Activated CD4-positive, alpha-beta T cell treated with anti-CD3 and anti-CD28 coated beads, Interleukin-2, amount 50 U/mL, for 24 hours (primary cell): ENCODE measurements at regions not wholly inside any gene's neighbourhood (a gene's known extent, or its start where the extent isn't known, plus 50 kb on each side); places are given as distances from the start of the nearest gene placed in this dataset.
"Not testable (repeated sequence)": the region's sequence is repeated elsewhere in the genome, so short reads cannot be mapped to it uniquely, and the experiment has no call there.

Source experiments
- DNase-seq, 2 donors: peaks; one replicate each; pipeline ENCODE4 v3.0.0-alpha.2; 2020; ENCODE audit warnings: low read depth in 1 of 2, low spot score in 1 of 2

DNA sequence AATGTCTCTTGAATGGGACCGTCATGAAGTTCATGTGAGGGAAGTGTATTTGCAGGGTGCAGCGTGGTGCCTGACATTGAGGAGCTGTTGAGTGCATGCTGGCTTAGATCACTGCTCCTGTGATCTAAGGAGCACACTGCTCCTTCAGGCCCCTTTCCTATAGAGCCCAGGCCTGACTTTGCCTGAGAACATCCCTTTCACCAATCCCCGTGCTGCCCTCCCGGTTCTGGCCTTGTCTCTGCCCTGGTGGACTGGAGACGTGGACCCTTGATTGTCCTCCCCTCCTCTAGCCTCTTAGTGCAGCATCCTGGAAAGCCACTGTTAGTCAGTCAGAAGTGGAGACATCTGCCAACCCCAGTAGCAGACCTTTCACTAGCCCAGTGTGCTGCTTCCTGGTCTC is 323.6 kb upstream of the HS6ST1 start:
- no peak for DNase-seq

DNA sequence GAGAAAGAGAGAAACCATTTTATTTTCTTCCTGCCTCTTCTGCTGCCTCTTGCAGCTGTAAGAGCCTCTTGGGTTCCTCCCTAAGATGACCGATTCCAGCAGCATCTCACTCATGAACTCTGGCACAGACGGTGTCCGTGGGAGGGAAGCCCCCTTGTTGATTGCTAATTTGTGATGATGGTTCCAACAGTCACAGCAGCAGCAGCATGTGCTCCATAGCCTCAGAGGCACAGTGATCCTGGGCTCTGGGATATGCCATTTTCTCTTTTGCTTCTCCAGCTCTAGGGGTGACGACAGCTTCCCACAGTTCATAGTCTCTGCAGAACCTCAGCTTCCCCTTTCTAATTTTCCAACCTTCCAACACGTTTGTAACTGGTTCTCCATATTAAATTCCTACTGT is 324.2 kb upstream of the HS6ST1 start:
- no peak for DNase-seq

DNA sequence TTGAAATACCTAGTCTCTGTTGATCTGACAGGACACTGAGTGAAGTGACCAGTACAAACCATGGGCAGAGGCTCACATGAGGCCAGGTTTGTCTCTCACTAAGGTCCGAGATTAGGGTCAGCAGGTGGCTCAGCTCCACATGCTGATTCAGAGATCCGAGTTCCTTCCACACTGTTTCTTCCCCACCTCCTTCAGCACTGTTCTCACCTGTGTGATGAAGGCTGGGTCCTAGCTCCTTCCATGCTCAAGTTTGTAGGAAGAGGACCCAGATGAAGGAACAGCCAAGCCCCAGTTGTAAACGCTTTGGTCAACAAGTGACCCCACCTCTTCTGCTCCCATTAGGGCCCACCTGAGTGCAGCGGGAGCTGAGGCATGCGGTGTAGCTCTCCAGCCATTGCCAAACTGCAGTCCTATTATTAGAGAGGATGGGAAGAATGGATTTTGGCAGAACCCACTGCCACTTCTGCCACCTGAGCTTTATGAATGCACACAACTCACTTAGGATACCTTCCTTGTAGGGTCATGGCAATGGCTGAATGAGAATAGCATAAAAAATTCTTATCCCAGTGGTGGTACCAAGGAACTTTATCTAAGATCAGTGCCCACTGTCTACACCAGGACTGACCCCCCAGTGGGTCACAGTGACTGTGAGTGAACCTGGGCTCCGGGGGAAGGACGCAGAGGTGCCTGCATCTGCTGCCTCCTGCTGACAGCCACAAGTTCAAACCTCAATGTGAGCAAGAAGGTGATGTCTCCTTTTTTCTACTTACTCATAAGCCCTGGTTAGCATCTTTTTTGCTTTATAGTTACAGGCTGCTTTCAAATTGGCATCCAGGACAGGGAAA is 324.8 kb upstream of the HS6ST1 start:
- no peak for DNase-seq

DNA sequence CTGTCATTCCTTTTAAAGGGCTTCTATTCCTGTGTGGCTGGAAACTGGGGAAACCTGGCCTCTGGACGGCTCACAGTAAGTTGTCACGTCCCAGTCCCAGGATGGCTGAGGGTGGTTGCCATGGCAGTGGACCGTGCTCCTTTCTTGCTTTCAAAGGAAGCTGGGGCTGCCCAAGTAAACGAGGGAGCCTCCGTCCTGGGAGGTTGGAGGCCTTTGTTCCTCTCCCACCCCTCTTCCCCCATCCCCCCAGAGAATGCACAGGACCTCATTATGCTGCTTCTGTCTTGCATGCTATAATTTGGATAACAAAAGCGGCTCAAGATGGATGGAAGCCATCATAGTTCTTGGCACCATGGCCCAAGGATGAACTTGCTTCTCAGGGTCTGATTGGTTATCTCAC is 325.5 kb upstream of the HS6ST1 start:
- DNase-seq = no peak

DNA sequence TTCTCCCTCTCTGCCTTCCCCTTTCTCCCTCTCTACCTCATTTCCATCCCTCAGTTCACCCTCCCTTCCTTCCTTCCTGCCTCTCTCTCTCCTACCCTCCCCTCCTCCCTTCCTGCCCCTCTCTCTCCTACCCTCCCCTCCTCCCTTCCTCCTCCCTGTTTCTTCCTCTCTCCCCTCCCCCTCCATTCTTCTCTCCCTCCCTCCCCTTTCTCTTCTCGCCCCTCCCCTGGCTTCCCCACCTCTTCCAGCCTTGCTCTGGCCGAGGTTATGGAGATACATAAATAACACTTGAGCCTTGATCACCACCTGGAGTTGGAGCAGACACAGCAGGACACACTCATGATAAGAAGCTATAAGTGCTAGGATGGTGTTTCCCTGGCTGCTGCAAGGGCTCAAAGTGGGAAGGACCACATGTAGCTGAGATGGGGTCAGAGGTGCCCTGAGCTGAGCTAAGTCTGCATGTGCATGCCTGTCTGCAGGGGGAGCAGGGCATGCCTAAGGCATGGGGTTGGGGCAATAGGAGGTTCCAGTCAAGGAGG is 326.1 kb upstream of the HS6ST1 start:
- DNase-seq = no peak

DNA sequence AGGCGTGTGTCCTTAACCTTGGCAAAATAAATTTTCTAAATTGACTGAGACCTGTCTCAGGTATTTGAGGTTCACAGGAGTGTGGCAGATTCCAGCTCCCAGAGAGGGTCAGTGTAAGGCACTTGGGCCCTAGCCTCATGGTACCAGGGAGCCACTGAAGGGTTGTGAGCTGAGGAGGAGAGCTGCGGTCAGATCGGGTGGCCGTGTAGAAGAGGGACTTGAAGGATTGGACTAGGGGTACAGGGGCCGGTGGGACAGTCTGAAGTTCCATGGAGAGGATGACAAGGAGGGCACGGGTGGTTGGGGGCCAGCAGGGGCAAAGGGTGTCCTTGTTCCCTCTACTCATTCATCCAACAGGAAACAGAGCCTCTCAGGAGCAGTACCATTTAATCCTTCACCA is 327.0 kb upstream of the HS6ST1 start:
- DNase-seq = no peak

DNA sequence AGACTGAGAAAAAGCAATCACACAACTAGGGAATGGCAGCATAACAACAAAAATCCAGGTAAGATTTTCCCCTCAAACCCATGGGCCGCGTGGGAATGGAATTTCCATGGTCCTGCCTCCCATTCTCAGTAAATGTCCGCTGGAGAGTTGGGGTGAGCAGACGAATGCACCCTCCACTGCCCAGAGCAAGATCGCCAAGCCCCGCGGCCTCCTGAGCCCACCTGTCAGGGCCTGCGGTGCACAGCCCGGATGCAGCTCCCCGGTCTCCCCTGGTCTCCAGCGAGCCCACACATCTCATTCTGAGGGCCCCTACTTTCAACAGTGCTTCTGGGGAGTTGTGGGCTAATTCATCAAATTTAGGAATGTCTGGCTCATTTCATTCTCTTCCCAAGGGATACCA is 327.4 kb upstream of the HS6ST1 start:
- no peak for DNase-seq

DNA sequence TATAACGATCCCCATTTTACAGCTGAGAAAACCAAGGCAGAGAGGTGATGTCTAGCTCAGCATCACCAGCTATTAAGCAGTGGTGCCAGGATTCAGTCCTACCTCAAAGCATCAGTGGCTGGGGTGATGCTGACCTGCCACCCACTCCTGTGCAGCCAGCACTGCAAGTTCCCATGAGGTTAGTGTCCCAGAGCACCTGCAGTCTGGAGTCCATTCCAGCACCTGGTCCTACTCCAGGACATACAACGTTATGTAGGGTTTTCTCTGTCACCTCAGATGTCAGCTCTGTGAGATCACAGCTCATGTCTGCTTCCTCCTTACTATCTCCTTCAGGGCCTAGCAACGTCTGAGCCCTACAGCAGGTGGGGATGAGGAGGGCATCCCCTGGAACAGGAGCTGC is 328.0 kb upstream of the HS6ST1 start:
- no peak for DNase-seq

DNA sequence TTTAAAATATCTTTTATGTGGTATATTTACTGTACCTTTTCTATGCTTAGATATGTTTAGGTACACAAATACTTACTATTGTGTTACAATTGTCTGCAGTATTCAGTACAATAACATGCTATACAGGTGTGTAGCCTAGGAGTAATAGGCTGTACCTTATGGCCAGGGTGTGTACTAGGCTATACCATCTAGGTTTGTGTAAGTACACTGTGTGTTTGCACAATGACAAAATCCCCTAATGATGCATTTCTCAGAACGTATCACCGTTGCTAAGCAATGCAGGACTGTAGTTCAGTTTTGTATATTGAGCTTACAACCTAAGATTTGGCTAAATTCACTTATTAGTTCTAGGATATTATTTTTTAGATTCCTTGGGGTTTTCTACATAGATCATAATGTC is 332.3 kb upstream of the HS6ST1 start:
- DNase-seq = no peak

DNA sequence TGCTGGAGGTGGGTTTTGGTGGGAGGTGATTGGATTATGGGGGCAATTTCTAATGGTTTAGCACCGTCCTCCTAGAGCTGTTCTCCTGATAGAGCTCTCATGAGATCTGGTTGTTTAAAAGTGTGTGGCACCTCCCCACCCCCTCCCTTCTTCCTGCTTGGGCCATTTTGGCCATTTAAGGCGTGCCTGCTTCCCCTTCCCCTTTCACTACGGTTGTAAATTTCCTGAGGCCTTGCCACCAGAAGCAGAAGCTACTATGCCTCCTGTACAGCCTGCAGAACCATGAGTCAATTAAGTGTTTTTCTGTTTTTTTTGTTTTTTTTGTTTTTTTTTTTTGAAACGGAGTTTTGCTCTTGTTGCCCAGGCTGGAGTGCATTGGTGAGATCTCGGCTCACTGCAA is 335.7 kb upstream of the HS6ST1 start:
- no peak for DNase-seq

DNA sequence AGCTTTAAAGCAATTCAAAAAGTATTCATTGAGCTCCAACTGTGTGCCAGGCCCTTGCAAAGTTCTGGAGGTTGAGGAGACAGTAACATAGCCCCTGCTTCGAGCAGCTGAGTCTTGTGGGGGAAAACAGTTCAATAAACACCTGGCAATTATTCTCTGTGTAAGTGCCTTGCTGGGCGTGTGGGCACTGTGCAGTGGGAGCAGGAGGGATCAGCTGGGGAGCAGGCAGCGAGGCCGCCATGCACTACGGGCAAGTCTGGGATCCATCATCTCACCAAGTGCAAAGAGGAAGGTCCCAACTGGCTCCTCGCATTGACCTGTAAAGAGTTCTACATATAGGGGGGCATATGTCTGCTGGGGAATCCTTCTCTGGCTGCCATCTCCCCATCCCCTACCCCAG is 342.2 kb upstream of the HS6ST1 start:
- no peak for DNase-seq

DNA sequence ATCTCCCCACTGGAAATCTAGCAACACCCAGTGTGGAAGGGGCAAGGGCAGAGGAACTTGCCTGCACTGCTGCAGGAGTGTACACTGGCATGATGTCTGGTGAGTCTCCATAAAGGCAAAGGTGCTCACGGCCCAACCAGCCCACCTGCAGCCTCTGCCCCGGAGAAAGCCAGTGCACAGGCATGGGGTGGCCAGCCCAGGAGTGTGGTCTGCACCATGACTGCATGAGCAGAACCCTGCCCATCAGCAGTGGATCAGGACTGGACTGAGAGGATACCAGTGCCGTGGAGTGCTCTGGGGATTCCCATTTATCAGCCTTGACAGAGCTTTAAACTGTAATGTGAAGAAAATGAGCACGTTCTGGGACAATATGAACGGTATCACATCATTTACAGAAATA is 342.6 kb upstream of the HS6ST1 start:
- DNase-seq = no peak

DNA sequence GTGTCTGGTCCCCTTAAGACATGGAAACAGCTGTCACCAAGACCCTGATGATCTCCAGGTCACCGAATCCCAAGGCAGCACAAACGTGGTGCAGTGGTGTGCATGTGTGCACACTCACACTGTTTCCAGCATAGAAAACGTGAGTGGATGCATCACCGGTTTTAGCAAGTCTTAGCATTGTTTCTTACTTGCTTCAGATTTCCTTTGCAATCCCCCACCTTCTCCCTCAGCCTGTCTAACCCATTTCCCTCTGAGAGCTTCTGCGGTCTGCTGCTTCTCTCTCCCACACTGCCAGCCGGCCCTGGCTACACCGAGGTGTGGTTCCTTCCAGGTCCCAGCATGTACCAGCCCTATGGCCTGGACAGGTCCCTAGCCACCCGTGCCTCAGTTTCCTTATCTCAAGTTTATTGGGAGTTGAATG is 343.4 kb upstream of the HS6ST1 start:
- DNase-seq = no peak

DNA sequence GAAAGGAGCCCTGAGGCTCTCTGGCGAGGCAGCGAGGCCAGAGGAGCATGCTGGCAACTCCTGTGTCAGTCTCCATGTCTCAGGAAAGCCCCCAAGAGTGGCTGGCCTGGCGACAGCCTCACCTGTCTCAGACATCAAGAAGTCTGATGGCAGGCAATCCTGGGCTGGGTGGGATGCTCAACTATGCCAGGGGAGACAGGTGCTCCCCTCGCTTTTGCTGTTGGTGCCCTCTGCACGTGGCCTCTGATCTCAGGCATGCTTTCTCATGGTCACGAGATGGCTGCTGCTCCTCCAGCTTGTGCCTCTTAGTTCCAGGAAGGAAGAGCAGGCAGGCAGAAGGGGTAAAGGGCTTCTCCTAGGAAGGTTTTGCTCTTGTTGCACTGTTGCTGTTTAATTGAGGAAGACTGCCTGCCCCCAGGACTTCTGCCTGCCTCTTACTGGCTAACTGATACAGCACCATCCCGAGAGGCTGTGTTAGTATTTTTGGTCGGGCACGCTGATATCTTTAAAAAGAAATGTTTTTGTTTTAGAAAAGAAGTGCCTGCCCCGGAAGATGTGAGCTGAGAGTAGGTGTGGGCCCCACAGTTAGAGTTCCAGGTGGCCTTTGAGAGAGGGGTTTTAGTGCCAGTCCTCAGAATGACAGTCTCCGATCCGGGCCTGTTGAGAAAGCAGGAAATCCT is 344.8 kb upstream of the HS6ST1 start:
- no peak for DNase-seq

DNA sequence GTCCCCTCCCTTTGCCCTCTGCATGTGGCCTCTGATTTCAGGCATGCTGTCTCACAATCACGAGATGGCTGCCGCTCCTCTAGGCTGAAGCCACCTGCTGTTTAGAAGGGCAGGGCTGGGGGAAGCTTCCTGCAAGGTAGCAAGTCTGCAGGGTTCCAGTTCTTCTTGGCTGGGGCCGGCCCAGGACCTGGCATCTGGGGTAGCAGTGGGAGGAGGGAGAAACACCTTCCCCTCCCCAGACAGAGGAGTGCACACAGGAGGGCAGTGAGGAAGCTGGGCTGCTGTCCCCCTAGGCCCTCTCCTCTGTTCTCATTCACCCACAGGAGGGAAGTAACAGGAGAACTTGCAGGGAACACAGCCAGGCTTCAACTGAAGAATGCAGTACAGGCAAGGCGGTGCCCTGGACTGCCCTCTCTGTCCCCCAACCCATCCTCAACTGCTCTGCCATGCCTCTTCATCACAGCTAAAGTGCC is 345.9 kb upstream of the HS6ST1 start:
- DNase-seq = no peak

DNA sequence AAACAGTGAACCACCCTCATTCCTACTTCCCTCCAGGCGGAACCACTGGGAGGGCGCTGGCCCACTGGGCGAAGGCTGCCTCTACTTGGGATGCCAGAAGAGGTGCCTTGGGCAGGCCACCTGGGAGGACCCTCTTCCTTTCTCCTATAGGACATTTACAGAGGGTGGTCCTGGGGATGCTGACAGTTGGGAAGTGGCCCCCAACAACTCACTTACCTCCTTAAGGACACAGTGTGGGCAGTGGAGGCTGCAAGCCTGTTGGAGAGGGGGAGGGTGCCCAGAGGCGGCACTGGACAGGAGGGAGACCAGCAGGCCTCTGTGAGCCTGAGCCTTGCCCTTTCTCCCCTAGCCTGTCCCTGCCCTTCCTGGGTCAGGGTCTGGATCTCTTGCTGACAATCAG is 346.4 kb upstream of the HS6ST1 start:
- DNase-seq = no peak

DNA sequence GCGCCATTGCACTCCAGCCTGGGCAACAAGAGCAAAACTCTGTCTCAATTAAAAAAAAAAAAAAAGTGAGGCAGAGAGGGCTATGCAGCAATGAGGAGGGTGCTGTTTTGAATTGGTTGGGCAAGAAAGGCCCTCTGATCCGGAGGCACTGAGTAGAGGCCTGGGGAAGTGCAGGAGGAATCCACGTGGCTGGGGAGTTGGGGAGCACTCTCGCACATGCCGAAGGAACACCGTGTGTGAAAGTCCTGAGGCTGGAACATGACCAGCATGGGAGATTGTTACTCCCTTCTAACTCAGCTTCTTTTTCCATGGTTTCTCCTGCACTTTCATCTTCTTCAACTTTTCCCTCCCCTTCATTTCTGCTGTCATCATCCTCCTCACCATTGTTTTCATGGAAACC is 347.9 kb upstream of the HS6ST1 start:
- DNase-seq = no peak

DNA sequence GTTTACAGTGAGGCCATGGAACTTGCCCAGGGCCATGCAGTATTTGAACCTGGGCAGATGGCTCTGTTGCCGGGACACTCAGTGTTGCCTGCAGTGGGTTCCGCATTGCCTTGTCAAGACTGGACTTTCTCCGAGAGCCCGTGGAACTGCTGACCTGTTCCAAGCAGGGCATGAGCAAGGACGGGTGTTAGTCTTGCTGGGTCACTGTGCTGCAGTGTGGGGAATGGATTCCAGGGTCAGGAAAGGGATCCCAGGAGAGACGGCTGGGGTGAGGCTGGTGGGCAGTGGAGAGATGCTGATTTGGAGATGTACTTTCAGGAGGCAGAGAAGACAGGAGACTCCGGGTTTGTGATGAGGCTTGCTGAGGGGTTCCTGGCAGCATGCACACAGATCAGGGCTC is 348.7 kb upstream of the HS6ST1 start:
- DNase-seq = no peak

DNA sequence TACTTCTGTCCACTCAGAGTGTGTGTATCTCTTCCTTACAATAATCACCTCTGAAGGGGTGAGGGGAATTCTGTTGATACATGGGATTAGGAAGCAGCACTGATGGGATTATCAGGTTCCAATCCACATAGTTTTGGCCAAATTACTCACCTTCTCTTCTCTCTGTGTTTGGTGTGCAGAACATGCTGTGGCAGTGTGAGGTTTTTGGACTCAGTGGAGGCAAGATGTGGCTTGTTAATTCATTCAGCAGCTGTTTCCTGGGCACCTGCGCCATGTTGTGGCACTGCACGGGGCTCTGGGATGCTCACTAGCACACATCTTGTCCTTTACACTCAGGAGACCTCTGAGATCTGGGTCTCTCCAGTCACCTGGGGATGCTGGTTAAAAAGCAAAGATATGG is 350.3 kb upstream of the HS6ST1 start:
- DNase-seq = no peak

DNA sequence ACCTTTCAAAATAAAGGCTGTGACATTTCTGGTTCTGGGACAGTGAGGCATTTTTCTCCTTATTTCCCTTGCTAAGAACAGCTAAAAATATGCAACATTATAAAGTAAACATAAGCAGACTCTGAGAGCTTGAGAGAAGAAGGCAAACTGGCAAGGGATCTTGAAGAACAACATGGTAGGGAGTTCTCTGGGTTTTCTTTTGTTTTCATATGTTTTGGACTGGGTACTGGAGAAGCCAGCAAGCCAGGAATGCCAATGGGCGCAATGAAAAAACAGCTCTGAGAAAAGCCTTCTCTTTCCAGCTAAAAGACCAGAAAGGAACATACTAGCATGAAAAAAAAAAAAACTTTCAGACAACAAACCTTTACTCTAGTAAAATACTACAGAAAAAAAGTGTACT is 351.4 kb upstream of the HS6ST1 start:
- no peak for DNase-seq

DNA sequence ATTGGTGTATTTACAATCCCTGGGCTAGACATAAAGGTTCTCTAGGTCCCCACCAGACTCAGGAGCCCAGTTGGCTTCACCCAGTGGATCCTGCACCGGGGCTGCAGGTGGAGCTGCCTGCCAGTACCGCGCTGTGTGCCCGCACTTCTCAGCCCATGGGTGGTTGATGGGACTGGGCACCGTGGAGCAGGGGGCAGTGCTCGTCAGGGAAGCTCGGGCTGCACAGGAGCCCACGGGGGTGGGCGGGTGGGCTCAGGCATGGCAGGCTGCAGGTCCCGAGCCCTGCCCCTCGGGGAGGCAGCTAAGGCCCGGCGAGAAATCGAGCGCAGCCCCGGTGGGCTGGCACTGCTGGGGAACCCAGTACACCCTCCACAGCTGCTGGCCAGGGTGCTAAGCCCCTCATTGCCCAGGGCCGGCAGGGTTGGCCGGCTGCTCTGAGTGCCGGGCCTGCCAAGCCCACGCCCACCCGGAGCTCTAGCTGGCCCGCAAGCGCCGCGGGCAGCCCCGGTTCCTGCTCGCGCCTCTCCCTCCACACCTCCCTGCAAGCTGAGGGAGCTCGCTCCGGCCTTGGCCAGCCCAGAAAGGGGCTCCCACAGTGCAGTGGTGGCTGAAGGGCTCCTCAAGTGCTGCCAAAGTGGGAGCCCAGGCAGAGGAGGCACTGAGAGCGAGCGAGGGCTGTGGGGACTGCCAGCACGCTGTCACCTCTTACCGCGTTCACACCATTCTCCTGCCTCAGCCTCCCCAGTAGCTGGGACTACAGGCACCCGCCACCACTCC is 353.5 kb upstream of the HS6ST1 start:
- not testable (repeated sequence) for DNase-seq

DNA sequence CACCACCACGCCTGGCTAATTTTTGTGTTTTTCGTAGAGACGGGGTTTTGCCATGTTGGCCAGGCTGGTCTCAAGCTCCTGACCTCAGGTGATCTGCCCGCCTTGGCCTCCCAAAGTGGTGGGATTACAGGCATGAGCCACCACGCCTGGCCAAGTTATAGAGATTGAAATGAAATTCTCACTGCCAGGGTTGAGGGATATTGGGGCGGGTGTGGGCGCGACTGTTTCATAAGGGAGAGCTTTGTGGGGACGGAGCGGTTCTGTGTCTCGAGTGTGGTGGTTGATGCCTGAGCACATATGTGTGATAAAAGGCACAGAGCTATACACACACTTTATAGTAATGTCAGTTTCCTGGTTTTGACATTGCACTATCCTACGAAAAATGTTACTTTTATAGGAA is 361.0 kb upstream of the HS6ST1 start:
- not testable (repeated sequence) for DNase-seq
